HS-27A (cell line): ENCODE measurements at regions not wholly inside any gene's neighbourhood (a gene's known extent, or its start where the extent isn't known, plus 50 kb on each side); places are given as distances from the start of the nearest gene placed in this dataset.
"Not testable (repeated sequence)": the region's sequence is repeated elsewhere in the genome, so short reads cannot be mapped to it uniquely, and the experiment has no call there.

Experiments
- DNase-seq: peaks from one replicate; pipeline ENCODE4 v3.0.0-alpha.2; 2012; ENCODE audit warnings: low read depth, missing footprints

GRCh38 chr3:187795207-187795960 lies 50.1 kb upstream of the BCL6 start:
- no peak for DNase-seq

GRCh38 chr3:187798126-187798525 lies 52.9 kb upstream of the BCL6 start:
- DNase-seq: no peak

GRCh38 chr3:187798531-187799530 lies 53.6 kb upstream of the BCL6 start:
- no peak for DNase-seq

GRCh38 chr3:187799942-187800641 lies 54.8 kb upstream of the BCL6 start:
- DNase-seq: no peak

- DNase-seq: no peak
Measured at GRCh38 chr3:187801152-187801551, 55.9 kb upstream of the BCL6 start.

GRCh38 chr3:187802203-187802927 lies 57.1 kb upstream of the BCL6 start:
- no peak for DNase-seq

- no peak for DNase-seq
Measured at GRCh38 chr3:187802928-187803259, 57.6 kb upstream of the BCL6 start.

GRCh38 chr3:187804120-187804744 lies 59.0 kb upstream of the BCL6 start:
- DNase-seq: no peak

- DNase-seq: no peak
Measured at GRCh38 chr3:187804745-187805121, 59.5 kb upstream of the BCL6 start.

- DNase-seq: no peak
Measured at GRCh38 chr3:187805774-187806173, 60.5 kb upstream of the BCL6 start.

- no peak for DNase-seq
Measured at GRCh38 chr3:187807086-187807862, 62.0 kb upstream of the BCL6 start.

GRCh38 chr3:187808527-187808895 lies 63.2 kb upstream of the BCL6 start:
- no peak for DNase-seq

GRCh38 chr3:187809612-187809991 lies 64.3 kb upstream of the BCL6 start:
- DNase-seq: no peak

- DNase-seq: no peak
Measured at GRCh38 chr3:187810021-187810446, 64.8 kb upstream of the BCL6 start.

GRCh38 chr3:187811585-187812250 lies 66.5 kb upstream of the BCL6 start:
- no peak for DNase-seq

GRCh38 chr3:187812496-187812895 lies 67.2 kb upstream of the BCL6 start:
- DNase-seq: no peak

GRCh38 chr3:187813198-187813597 lies 67.9 kb upstream of the BCL6 start:
- no peak for DNase-seq

GRCh38 chr3:187817766-187818165 lies 72.5 kb upstream of the BCL6 start:
- not testable (repeated sequence) for DNase-seq

- no peak for DNase-seq
Measured at GRCh38 chr3:187821616-187822317, 76.5 kb upstream of the BCL6 start.
